WTC11 (cell line): ENCODE measurements at regions not wholly inside any gene's neighbourhood (a gene's known extent, or its start where the extent isn't known, plus 50 kb on each side); places are given as distances from the start of the nearest gene placed in this dataset.

Source experiments
- ATAC-seq: fragments of 200-7000 bp; cut with Tn5 transposase; 2 replicates; pipeline ENCODE4 v1.10.0; 2021; ENCODE audit warnings: mild to moderate bottlenecking, moderate library complexity
- CTCF ChIA-PET: fragments of 300-600 bp; sonication (Branson Sonifier 250); formaldehyde crosslinking; loops from one replicate; lab custom pipeline; 2021; ENCODE audit warnings: antibody characterized with exemption; lab: Charles Lee
- POLR2A ChIA-PET: fragments of 350-600 bp; sonication (Branson Sonifier 250); formaldehyde crosslinking; loops from one replicate; lab custom pipeline; 2021; ENCODE audit warnings: antibody characterized with exemption; lab: Charles Lee
- DNase-seq: peaks from one replicate; pipeline ENCODE4 v3.0.0; 2021; ENCODE audit warnings: low spot score
- H3K27ac Mint-ChIP-seq: 2 replicates; pipeline ENCODE4 v1.8.0; 2021; ENCODE audit warnings: mixed read lengths
- H3K27me3 Mint-ChIP-seq: 2 replicates; pipeline ENCODE4 v1.8.0; 2021; ENCODE audit warnings: low read depth, mild to moderate bottlenecking, moderate library complexity, mixed read lengths
- H3K36me3 Mint-ChIP-seq: 2 replicates; pipeline ENCODE4 v1.8.0; 2021; ENCODE audit warnings: mixed read lengths
- H3K4me1 Mint-ChIP-seq: 2 replicates; pipeline ENCODE4 v1.8.0; 2022; ENCODE audit warnings: mixed read lengths
- H3K4me3 Mint-ChIP-seq: 2 replicates; pipeline ENCODE4 v1.8.0; 2021; ENCODE audit warnings: mild to moderate bottlenecking, moderate library complexity, mixed read lengths
- H3K9me3 Mint-ChIP-seq: 2 replicates; pipeline ENCODE4 v1.8.0; 2021; ENCODE audit warnings: mixed read lengths
- CDX4 ChIP-seq: fragments of 250-450 bp; sonication (Bioruptor Pico); IDR thresholded peaks from 2 replicates; pipeline ENCODE4 v1.9.0; 2021; ENCODE audit warnings: moderate library complexity, mild to moderate bottlenecking, inconsistent platforms, borderline replicate concordance
- ELF4 ChIP-seq: sonication (generic); formaldehyde crosslinking; IDR thresholded peaks from 2 replicates; pipeline ENCODE4 v1.8.1; 2022; ENCODE audit warnings: low read depth, mild to moderate bottlenecking, moderate library complexity, missing genetic modification reagents
- FOXK1 ChIP-seq: sonication (generic); formaldehyde crosslinking; IDR thresholded peaks from 2 replicates; pipeline ENCODE4 v1.8.0; 2022; ENCODE audit warnings: mild to moderate bottlenecking, moderate library complexity, missing genetic modification reagents
- FOXP4 ChIP-seq: sonication (generic); formaldehyde crosslinking; IDR thresholded peaks from 2 replicates; pipeline ENCODE4 v1.8.0; 2022; ENCODE audit warnings: mild to moderate bottlenecking, missing genetic modification reagents
- GTF2I ChIP-seq: fragments of 250-450 bp; sonication (Bioruptor Pico); conservative IDR thresholded peaks from 2 replicates; pipeline ENCODE4 v1.4.0; 2021; ENCODE audit warnings: mild to moderate bottlenecking
- KAT7 ChIP-seq: sonication (generic); formaldehyde crosslinking; IDR thresholded peaks from 2 replicates; pipeline ENCODE4 v1.8.1; 2023; ENCODE audit warnings: missing genetic modification reagents, mild to moderate bottlenecking, borderline replicate concordance
- PRRX2 ChIP-seq: fragments of 250-450 bp; sonication (Bioruptor Pico); IDR thresholded peaks from 2 replicates; pipeline ENCODE4 v1.8.0; 2021; ENCODE audit warnings: mild to moderate bottlenecking
- SMAD3 ChIP-seq: sonication (generic); formaldehyde crosslinking; IDR thresholded peaks from 2 replicates; pipeline ENCODE4 v1.8.0; 2022; ENCODE audit warnings: missing genetic modification reagents, mild to moderate bottlenecking, borderline replicate concordance
- ZMAT4 ChIP-seq: fragments of 250-450 bp; sonication (Bioruptor Pico); IDR thresholded peaks from 2 replicates; pipeline ENCODE4 v1.9.0; 2021; ENCODE audit warnings: mild to moderate bottlenecking
- ZNF532 ChIP-seq: fragments of 250-450 bp; sonication (Bioruptor Pico); IDR thresholded peaks from 2 replicates; pipeline ENCODE4 v1.9.0; 2021; ENCODE audit warnings: mild to moderate bottlenecking, borderline replicate concordance
- TF ChIP-seq, protein P1 (sequence below): sonication (generic); formaldehyde crosslinking; IDR thresholded peaks from 2 replicates; pipeline ENCODE4 v1.8.1; 2022; ENCODE audit warnings: mild to moderate bottlenecking, missing genetic modification reagents, moderate library complexity, borderline replicate concordance
- TF ChIP-seq, protein P2 (sequence below): sonication (generic); formaldehyde crosslinking; IDR thresholded peaks from 2 replicates; pipeline ENCODE4 v1.8.0; 2023; ENCODE audit warnings: missing genetic modification reagents, mild to moderate bottlenecking, borderline replicate concordance
- TF ChIP-seq, protein P3 (sequence below): sonication (generic); formaldehyde crosslinking; IDR thresholded peaks from 2 replicates; pipeline ENCODE4 v1.8.1; 2023; ENCODE audit warnings: mild to moderate bottlenecking, missing genetic modification reagents

- TF ChIP-seq ZNF532 = no peak
- no peak for TF ChIP-seq PRRX2 (CRISPR knock-in tag)
- TF ChIP-seq FOXP4 = no peak
These were observed 70.9 kb upstream of the MGMT start (continued) for GRCh38 chr10:129396021-129396722.

- Mint-ChIP-seq H3K4me1 (peaks cover 6% of the 10 kb centered on the region), H3K36me3 (no peaks in the 10 kb centered on the region), H3K27ac (no peak overlapping the region), H3K27me3 (no peaks in the 10 kb centered on the region), H3K4me3 (no peak overlapping the region), H3K9me3 (no peaks in the 10 kb centered on the region)
- ATAC-seq (no peak), DNase-seq (no peak)
- POLR2A ChIA-PET = no interaction called here
- CTCF ChIA-PET = no interaction called here
- TF ChIP-seq, protein P1, sequence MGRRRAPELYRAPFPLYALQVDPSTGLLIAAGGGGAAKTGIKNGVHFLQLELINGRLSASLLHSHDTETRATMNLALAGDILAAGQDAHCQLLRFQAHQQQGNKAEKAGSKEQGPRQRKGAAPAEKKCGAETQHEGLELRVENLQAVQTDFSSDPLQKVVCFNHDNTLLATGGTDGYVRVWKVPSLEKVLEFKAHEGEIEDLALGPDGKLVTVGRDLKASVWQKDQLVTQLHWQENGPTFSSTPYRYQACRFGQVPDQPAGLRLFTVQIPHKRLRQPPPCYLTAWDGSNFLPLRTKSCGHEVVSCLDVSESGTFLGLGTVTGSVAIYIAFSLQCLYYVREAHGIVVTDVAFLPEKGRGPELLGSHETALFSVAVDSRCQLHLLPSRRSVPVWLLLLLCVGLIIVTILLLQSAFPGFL = no peak
- no peak for TF ChIP-seq CDX4 (CRISPR knock-in tag)
- TF ChIP-seq ZMAT4 = no peak
- no peak for TF ChIP-seq GTF2I (CRISPR knock-in tag)
- TF ChIP-seq SMAD3 (CRISPR knock-in tag) = no peak
- TF ChIP-seq, protein P2, sequence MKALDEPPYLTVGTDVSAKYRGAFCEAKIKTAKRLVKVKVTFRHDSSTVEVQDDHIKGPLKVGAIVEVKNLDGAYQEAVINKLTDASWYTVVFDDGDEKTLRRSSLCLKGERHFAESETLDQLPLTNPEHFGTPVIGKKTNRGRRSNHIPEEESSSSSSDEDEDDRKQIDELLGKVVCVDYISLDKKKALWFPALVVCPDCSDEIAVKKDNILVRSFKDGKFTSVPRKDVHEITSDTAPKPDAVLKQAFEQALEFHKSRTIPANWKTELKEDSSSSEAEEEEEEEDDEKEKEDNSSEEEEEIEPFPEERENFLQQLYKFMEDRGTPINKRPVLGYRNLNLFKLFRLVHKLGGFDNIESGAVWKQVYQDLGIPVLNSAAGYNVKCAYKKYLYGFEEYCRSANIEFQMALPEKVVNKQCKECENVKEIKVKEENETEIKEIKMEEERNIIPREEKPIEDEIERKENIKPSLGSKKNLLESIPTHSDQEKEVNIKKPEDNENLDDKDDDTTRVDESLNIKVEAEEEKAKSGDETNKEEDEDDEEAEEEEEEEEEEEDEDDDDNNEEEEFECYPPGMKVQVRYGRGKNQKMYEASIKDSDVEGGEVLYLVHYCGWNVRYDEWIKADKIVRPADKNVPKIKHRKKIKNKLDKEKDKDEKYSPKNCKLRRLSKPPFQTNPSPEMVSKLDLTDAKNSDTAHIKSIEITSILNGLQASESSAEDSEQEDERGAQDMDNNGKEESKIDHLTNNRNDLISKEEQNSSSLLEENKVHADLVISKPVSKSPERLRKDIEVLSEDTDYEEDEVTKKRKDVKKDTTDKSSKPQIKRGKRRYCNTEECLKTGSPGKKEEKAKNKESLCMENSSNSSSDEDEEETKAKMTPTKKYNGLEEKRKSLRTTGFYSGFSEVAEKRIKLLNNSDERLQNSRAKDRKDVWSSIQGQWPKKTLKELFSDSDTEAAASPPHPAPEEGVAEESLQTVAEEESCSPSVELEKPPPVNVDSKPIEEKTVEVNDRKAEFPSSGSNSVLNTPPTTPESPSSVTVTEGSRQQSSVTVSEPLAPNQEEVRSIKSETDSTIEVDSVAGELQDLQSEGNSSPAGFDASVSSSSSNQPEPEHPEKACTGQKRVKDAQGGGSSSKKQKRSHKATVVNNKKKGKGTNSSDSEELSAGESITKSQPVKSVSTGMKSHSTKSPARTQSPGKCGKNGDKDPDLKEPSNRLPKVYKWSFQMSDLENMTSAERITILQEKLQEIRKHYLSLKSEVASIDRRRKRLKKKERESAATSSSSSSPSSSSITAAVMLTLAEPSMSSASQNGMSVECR (CRISPR knock-in tag) = no peak
- TF ChIP-seq ELF4 = no peak
- no peak for TF ChIP-seq ZNF532
- TF ChIP-seq, protein P3, sequence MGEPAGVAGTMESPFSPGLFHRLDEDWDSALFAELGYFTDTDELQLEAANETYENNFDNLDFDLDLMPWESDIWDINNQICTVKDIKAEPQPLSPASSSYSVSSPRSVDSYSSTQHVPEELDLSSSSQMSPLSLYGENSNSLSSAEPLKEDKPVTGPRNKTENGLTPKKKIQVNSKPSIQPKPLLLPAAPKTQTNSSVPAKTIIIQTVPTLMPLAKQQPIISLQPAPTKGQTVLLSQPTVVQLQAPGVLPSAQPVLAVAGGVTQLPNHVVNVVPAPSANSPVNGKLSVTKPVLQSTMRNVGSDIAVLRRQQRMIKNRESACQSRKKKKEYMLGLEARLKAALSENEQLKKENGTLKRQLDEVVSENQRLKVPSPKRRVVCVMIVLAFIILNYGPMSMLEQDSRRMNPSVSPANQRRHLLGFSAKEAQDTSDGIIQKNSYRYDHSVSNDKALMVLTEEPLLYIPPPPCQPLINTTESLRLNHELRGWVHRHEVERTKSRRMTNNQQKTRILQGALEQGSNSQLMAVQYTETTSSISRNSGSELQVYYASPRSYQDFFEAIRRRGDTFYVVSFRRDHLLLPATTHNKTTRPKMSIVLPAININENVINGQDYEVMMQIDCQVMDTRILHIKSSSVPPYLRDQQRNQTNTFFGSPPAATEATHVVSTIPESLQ (CRISPR knock-in tag) = no peak
- no peak for TF ChIP-seq KAT7 (CRISPR knock-in tag)
- no peak for TF ChIP-seq FOXK1 (CRISPR knock-in tag)
These were observed 69.7 kb upstream of the MGMT start for GRCh38 chr10:129397198-129397974.
